ENCODE measurements at regions not wholly inside any gene's neighbourhood (a gene's known extent, or its start where the extent isn't known, plus 50 kb on each side); places are given as distances from the start of the nearest gene placed in this dataset.

DNA sequence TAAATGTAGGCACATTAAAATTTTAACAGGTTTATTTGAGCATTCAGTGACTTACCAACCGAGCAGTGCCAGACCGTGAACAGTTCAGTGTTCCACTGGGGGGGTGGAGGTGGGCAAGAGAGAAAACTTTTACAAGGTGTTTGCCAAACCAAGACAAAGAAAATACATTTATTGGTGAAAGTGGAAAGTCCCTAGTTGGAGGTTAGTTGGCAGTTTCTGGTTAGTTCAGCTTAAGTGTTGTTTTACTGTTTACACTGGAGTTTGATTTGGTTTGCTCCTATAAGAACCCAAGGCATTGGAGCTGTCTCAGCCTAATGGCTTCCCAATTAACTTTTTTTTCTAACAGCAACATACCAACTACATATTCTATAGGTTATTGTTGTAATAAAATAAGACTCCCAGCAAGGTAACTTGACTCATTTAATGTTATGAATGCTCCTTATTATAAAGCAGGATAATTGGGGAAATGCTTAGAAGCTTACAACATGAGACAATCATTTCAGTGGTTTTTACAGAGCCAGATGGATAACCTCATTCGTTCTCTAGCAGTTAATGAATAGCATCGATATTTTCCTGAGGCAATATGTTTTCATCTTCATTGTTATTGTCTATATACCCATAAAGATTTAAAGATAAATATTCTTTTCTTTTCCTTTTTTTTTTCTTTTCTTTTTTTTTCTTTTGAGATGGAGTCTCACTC is 115.8 kb downstream of the ETNK1 start:
- WGBS, 2 donors, result 74 to 75% methylated on average over 4 of the region's 4 CpGs
- TF ChIP-seq, protein P1, sequence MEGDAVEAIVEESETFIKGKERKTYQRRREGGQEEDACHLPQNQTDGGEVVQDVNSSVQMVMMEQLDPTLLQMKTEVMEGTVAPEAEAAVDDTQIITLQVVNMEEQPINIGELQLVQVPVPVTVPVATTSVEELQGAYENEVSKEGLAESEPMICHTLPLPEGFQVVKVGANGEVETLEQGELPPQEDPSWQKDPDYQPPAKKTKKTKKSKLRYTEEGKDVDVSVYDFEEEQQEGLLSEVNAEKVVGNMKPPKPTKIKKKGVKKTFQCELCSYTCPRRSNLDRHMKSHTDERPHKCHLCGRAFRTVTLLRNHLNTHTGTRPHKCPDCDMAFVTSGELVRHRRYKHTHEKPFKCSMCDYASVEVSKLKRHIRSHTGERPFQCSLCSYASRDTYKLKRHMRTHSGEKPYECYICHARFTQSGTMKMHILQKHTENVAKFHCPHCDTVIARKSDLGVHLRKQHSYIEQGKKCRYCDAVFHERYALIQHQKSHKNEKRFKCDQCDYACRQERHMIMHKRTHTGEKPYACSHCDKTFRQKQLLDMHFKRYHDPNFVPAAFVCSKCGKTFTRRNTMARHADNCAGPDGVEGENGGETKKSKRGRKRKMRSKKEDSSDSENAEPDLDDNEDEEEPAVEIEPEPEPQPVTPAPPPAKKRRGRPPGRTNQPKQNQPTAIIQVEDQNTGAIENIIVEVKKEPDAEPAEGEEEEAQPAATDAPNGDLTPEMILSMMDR (IDR thresholded peaks at IDR 0.05), result no peak
- TF ChIP-seq POLR2A (IDR thresholded peaks at IDR 0.05), result no peak
- intact Hi-C loops (cut with DNase I; ENCODE audit: low total_unique reads), result no loop called here

DNA sequence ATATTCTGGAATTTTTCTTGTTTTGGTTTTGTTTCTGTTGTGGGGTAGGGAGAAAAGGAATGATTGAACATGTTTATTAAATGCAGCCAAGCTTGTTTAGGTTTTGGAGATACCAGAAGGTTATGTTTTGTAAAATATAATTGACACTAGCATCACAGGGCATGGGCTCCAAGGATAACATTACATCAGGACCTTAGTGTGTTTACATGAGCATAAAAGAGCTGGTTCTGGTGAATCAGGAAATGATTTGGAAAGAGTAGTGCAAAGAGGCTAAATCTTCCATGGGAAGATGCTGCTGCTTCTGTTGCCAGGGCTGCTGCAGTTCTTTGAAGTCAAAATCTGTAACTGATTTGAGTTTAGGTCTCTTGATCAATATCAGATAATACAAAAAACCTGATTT is 118.7 kb downstream of the ETNK1 start:
- DNase-seq, result no peak
- Histone ChIP-seq H3K36me3 (ENCODE audit: low read depth, missing control alignments) (no peaks in the 10 kb centered on the region), H3K27ac (no peak overlapping the region), H3K4me1 (no peaks in the 10 kb centered on the region), H3K27me3 (no peaks in the 10 kb centered on the region), H3K9me3 (no peaks in the 10 kb centered on the region), H3K4me3 (no peak overlapping the region)
- TF ChIP-seq POLR2A (IDR thresholded peaks at IDR 0.05), result no peak
- TF ChIP-seq, protein P1 (IDR thresholded peaks at IDR 0.05), result no peak
- intact Hi-C loops (cut with DNase I; ENCODE audit: low total_unique reads), result no loop called here

More for the DNA sequence above, 115.8 kb downstream of the ETNK1 start:
- Histone ChIP-seq H3K27me3 (no peaks in the 10 kb centered on the region), H3K4me1 (no peaks in the 10 kb centered on the region), H3K4me3 (no peak overlapping the region), H3K27ac (no peak overlapping the region), H3K36me3 (ENCODE audit: low read depth, missing control alignments) (no peaks in the 10 kb centered on the region), H3K9me3 (no peaks in the 10 kb centered on the region)
- no peak for DNase-seq

DNA sequence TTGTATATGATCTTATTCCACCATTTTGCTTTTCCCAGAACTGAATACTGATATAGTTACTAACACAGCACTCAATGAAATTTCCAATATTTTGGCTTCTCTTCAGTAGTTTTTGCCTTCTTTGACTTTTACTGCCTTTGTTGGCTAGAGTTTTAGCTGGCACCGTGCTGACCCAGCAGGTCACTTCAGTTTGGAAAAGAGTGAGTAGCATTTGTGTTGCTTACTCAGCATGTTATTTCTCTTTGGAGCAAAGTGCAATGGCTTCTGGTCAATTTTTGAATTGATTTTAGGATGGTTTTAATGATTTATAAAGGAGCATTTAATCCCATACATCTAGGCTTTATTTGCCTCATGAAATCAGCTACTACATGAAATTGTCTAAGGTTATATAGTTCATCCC is 119.2 kb downstream of the ETNK1 start:
- Histone ChIP-seq H3K27ac (no peak overlapping the region), H3K4me1 (no peaks in the 10 kb centered on the region), H3K9me3 (no peaks in the 10 kb centered on the region), H3K36me3 (ENCODE audit: low read depth, missing control alignments) (no peaks in the 10 kb centered on the region), H3K4me3 (no peak overlapping the region), H3K27me3 (no peaks in the 10 kb centered on the region)
- no peak for DNase-seq
- TF ChIP-seq POLR2A (IDR thresholded peaks at IDR 0.05), result no peak
- TF ChIP-seq, protein P1 (IDR thresholded peaks at IDR 0.05), result no peak
- intact Hi-C loops (cut with DNase I; ENCODE audit: low total_unique reads), result no loop called here
- WGBS, 2 donors, result 68 to 92% methylated on average over 1 of the region's 1 CpG

DNA sequence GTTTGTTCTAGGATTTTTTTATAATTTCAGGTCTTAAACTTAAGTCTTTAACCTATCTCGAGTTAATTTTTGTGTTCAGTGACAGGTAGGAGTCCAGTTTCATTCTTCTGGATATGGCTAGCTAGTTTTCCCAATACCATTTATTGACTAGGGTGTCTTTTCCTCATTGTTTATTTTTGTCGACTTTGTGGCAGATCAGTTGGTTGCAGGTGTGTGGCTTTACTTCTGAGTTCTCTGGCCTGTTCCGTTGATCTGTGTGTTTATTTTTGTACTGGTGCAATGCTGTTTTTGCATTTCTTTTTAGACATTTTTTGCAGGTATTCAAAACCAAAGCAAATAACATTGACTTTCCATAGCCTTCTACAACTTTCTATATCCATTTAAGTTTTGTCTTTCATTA is 121.7 kb downstream of the ETNK1 start:
- Histone ChIP-seq H3K27ac (no peak overlapping the region), H3K36me3 (ENCODE audit: low read depth, missing control alignments) (no peaks in the 10 kb centered on the region), H3K9me3 (no peaks in the 10 kb centered on the region), H3K4me3 (no peak overlapping the region), H3K4me1 (no peaks in the 10 kb centered on the region), H3K27me3 (no peaks in the 10 kb centered on the region)
- intact Hi-C loops (cut with DNase I; ENCODE audit: low total_unique reads), result no loop called here
- DNase-seq, result no peak
- TF ChIP-seq, protein P1 (IDR thresholded peaks at IDR 0.05), result no peak
- TF ChIP-seq POLR2A (IDR thresholded peaks at IDR 0.05), result no peak
- 81 to 87% methylated on average over 3 of the region's 3 CpGs for WGBS, 2 donors

DNA sequence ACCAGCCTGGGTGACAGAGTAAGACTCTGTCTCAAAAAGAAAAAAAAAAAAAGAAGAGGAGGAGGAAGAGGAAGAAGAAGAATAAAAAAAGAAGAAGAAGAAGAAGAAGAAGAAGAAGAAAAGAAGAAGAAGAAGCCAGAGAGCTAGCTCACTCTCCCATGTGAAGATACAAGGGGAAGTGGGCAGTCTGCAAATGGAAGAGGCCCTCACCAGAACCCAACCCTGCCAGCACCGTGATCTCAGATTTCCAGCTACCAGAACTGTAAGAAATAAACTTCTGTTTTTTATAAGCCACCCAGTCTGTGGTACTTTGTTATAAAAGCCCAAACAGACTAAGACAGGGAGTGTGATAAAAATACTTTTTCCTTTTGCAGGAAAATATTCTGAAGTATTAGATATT is 130.7 kb downstream of the ETNK1 start:
- 73 to 83% methylated on average over 1 of the region's 1 CpG for WGBS, 2 donors

More for the DNA sequence above, 130.7 kb downstream of the ETNK1 start:
- Histone ChIP-seq H3K4me1 (no peaks in the 10 kb centered on the region), H3K4me3 (no peak overlapping the region), H3K27ac (no peak overlapping the region), H3K9me3 (no peaks in the 10 kb centered on the region), H3K36me3 (ENCODE audit: low read depth, missing control alignments) (no peaks in the 10 kb centered on the region), H3K27me3 (no peaks in the 10 kb centered on the region)
- DNase-seq, result no peak
- intact Hi-C loops (cut with DNase I; ENCODE audit: low total_unique reads), result no loop called here
- TF ChIP-seq POLR2A (IDR thresholded peaks at IDR 0.05), result no peak
- TF ChIP-seq, protein P1 (IDR thresholded peaks at IDR 0.05), result no peak

Measured in testis (tissue), 2 donors.